ENCODE measurements at regions not wholly inside any gene's neighbourhood (a gene's known extent, or its start where the extent isn't known, plus 50 kb on each side); places are given as distances from the start of the nearest gene placed in this dataset.

DNA sequence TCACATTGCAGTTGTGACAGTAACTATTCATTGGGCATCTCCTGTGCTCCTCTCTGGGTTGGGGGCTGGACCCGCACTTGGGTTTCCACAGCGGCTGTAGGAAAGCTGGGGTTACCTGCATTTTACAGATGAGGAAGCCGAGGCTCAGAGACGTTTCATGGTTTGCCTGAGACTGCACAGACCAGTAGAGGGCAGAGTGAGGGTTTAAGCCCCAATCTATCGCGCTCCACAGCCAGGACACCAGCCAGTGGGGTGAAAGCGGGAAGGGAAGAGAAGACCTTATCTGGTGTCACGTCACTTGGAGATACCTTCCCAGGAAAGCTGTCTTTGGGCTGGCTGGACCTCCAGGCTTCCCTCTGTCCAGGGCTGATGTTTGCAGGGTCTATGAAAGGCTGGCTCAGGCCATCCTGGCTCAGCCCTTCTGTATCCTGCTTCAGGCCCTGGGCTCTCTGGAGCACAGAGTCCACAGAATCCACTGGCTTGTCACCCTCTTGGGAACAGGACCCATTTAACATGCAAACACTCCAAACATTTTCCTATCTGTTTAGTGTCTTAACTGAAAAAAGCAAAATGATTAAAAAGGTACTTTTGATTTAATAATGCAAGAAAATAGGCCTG, 167.7 kb downstream of the EMX2 start:
- Histone ChIP-seq H3K4me3 (no peak overlapping the region), H3K9me3 (peaks cover 0 to 7% of the 10 kb centered on the region in 2 donors), H3K4me1 (no peaks in the 10 kb centered on the region), H3K27ac (no peak overlapping the region), H3K27me3 (no peaks in the 10 kb centered on the region), H3K36me3 (no peaks in the 10 kb centered on the region)
- TF ChIP-seq, protein P1, sequence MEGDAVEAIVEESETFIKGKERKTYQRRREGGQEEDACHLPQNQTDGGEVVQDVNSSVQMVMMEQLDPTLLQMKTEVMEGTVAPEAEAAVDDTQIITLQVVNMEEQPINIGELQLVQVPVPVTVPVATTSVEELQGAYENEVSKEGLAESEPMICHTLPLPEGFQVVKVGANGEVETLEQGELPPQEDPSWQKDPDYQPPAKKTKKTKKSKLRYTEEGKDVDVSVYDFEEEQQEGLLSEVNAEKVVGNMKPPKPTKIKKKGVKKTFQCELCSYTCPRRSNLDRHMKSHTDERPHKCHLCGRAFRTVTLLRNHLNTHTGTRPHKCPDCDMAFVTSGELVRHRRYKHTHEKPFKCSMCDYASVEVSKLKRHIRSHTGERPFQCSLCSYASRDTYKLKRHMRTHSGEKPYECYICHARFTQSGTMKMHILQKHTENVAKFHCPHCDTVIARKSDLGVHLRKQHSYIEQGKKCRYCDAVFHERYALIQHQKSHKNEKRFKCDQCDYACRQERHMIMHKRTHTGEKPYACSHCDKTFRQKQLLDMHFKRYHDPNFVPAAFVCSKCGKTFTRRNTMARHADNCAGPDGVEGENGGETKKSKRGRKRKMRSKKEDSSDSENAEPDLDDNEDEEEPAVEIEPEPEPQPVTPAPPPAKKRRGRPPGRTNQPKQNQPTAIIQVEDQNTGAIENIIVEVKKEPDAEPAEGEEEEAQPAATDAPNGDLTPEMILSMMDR (IDR thresholded peaks at IDR 0.05) = no peak
- DNase-seq (ENCODE audit: low spot score) = no peak

DNA sequence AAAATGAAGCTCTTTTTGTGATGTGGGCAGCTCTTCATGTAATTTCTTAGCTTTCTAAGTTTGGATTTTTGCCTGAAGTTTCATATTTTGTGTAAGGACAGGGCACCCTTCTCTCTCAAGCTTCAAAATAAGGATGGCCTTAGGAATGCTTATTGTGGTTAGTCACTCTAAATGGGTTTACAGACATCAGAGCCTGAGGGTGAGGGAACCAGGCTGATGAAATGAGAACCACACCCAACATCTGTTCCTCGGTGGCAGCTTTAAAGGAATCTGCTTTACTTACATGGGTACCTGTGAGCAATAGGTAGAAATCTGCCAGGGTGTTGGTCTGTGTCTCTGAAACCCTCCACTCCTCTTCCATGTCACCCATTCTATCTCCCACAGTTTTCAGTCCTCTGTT, 174.3 kb downstream of the EMX2 start:
- peaks cover 0 to 17% of the 10 kb centered on the region in 2 donors for H3K9me3 ChIP-seq
- no peaks in the 10 kb centered on the region for H3K36me3 ChIP-seq
- no peak overlapping the region for H3K4me3 ChIP-seq
- TF ChIP-seq, protein P1 (IDR thresholded peaks at IDR 0.05) = no peak
- no peak overlapping the region for H3K27ac ChIP-seq
- DNase-seq (ENCODE audit: low spot score) = no peak
- H3K4me1 ChIP-seq = no peaks in the 10 kb centered on the region
- H3K27me3 ChIP-seq = no peaks in the 10 kb centered on the region

DNA sequence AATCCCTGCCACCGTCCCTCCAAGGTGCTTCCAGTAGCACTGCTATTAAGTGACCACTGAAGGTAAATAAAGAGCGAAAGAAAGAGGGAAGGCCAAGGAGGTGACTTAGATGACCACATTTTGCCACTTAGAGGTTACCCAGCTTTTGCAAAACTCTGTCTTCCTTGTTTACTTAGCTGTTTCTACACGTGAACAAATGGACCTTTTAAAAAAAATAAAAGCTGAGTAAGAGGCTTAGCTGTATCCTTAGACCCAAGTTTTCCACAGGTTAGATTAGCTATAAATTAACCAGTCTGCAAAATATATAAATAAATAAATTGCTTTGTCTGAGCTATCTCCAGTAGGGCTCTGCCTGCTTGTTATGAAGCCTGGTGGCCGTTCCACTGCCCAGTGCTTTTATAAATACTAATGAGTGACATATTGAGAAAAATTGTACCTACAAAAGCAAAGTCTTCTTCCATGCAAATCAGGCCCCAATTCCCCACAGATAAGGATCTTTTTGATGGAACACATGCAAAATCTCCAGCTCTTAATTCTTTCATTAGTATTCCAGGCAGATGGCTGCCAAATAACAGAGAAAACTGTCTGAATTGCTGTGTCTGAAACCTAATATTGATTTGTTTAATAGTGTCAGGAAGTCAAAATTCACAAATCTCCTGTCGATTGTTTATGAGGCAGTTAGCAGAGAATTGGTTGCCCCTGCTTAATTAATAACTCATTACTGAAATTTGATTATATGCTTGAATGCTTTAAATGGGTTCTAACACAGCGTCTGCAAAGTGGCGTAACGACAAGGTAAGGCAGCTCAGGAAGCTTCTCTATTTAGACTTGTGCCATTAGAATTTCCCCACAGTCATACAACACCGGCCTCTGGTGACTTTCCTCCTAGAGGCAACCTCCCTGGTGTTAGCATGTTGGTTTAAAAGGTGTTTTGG, 176.7 kb downstream of the EMX2 start:
- no peaks in the 10 kb centered on the region for H3K27me3 ChIP-seq

DNA sequence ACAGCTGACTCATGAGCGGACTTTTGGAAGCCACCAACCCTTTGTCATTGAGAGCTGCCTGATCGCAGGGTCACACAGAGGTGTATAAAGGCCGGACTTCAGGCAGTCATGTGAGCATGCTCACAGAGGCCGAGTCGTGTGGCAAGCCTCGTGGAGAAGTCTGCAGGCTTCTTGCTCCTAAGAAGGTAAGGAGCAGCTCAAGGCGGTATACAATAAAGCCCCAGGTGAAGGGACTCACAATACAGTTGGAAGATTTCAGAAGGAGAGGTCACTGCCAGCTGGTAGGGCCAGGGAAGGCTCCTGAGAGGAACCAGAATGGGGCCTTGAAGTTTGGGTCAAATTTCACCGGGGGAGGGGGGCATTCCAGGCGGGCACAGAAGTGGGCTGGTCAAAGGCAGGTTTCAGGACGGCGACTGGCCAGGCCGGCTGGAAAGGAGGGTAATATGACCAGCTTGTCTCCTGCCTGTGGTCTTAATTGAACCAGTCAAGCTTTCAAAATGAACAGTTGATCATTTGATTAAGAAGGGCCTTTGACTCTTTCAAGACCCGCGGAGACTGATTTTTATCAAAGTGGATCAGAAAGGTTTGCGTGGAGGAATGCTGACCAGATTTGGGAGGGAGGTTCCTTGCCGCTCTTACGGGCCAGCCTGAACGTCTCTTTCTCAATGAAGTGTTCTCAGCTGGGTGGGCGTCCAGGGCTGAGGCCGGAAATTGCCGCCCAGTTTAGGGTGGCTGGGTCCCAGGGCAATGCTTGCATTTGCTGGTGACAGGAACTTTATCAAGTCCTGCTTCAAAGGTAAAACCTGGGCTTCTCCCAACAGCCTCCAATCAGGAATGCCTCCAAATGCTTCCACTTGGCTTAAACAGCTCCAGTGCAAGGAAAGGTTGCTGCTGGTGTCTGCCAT, 178.6 kb downstream of the EMX2 start:
- no peaks in the 10 kb centered on the region for H3K36me3 ChIP-seq
- H3K4me1 ChIP-seq = no peaks in the 10 kb centered on the region
- no peaks in the 10 kb centered on the region for H3K27me3 ChIP-seq
- H3K27ac ChIP-seq = no peak overlapping the region
- TF ChIP-seq, protein P1 (IDR thresholded peaks at IDR 0.05) = no peak
- no peak for DNase-seq (ENCODE audit: low spot score)
- peaks cover 0 to 10% of the 10 kb centered on the region in 2 donors for H3K9me3 ChIP-seq
- H3K4me3 ChIP-seq = no peak overlapping the region

More for the DNA sequence above, 176.7 kb downstream of the EMX2 start:
- H3K36me3 ChIP-seq = no peaks in the 10 kb centered on the region
- peaks cover 0 to 17% of the 10 kb centered on the region in 2 donors for H3K9me3 ChIP-seq
- no peak overlapping the region for H3K4me3 ChIP-seq
- TF ChIP-seq, protein P1 (IDR thresholded peaks at IDR 0.05) = no peak
- H3K27ac ChIP-seq = no peak overlapping the region
- DNase-seq (ENCODE audit: low spot score) = no peak
- H3K4me1 ChIP-seq = no peaks in the 10 kb centered on the region

DNA sequence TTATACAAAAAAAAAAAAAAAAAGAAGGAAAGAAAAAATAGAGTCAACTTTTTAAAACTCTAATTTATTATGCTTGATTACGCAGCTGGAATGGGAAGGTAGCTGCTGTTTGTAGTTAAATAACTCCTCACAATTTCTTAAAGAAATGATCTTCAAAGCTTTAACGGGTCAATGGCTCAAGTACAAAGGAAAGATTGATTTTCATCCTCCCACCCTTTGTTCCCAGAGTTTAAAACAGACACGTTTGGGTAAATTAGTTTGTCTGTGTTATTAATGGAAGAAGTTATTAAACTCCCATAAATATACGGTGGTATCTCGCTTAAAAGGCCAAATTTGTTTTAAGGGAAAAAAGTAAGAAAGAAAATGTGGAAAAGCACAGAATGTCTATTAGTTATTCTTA, 179.3 kb downstream of the EMX2 start:
- TF ChIP-seq, protein P1 (IDR thresholded peaks at IDR 0.05) = no peak
- Histone ChIP-seq H3K36me3 (no peaks in the 10 kb centered on the region), H3K27ac (no peak overlapping the region), H3K4me1 (no peaks in the 10 kb centered on the region), H3K4me3 (no peak overlapping the region), H3K9me3 (peaks cover 0 to 10% of the 10 kb centered on the region in 2 donors), H3K27me3 (no peaks in the 10 kb centered on the region)
- no peak for DNase-seq (ENCODE audit: low spot score)

Measured in right atrium auricular region (tissue), 2 donors.